Right atrium auricular region (tissue), 2 donors: ENCODE measurements at regions not wholly inside any gene's neighbourhood (a gene's known extent, or its start where the extent isn't known, plus 50 kb on each side); places are given as distances from the start of the nearest gene placed in this dataset.

Source experiments
- DNase-seq: peaks from one replicate; pipeline ENCODE4 v3.0.0-alpha.2; 2019; ENCODE audit warnings: low spot score
- H3K27ac ChIP-seq, 2 donors: fragments of 200-600 bp; sonication (generic); 1 replicate in 1 of 2; 2 replicates in 1 of 2; pipeline ENCODE4 v1.5.1; 2016 to 2019
- H3K27me3 ChIP-seq, 2 donors: fragments of 200-600 bp; sonication (generic); one replicate each; pipeline versions ENCODE4 v1.5.1 to v1.6.0; 2017 to 2019
- H3K36me3 ChIP-seq: fragments of 200-600 bp; sonication (generic); one replicate; pipeline ENCODE4 v1.5.1; 2016
- H3K4me1 ChIP-seq, 2 donors: fragments of 200-600 bp; sonication (generic); one replicate each; pipeline versions ENCODE4 v1.5.1 to v1.6.0; 2017 to 2019
- H3K4me3 ChIP-seq, 2 donors: fragments of 200-600 bp; sonication (generic); 1 replicate in 1 of 2; 2 replicates in 1 of 2; pipeline ENCODE4 v1.5.1; 2017 to 2019; ENCODE audit warnings: mild to moderate bottlenecking in 1 of 2, moderate library complexity in 1 of 2
- H3K9me3 ChIP-seq, 2 donors: fragments of 200-600 bp; sonication (generic); one replicate each; pipeline ENCODE4 v1.5.1; 2019
- CTCF ChIP-seq, 2 donors: fragments of 200-600 bp; sonication (generic); IDR thresholded peaks; one replicate each; pipeline ENCODE4 v1.5.1; 2019; ENCODE audit warnings: antibody characterized with exemption in 2 of 2

DNA sequence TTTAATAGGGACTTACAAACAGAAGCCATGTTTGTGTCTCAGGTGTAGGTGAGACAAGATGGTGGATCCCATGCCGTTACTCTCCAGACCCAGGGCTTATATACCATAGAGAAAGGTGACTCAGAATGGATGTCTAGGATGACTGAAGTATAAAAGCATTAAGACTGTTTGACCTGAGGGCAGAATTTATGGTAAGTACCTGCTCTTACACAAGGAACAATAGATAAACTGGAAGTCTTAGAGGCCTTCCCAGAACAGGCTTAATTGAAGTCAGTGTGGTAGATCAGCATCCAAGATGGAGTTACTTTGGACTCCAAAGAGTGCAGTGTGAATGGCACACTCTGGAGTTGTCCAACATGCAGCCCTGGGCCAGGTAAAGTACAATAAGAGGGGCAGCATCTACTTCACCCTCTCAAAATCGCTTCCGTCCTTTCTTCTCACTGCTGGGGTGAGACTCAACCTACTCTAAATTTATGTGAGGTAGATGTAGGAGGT lies 387.0 kb upstream of the DDI1 start:
- no peaks in the 10 kb centered on the region for H3K27me3 ChIP-seq
- no peak for DNase-seq
- peaks cover 0 to 10% of the 10 kb centered on the region in 2 donors for H3K9me3 ChIP-seq
- no peaks in the 10 kb centered on the region for H3K4me1 ChIP-seq
- TF ChIP-seq CTCF (IDR thresholded peaks at IDR 0.05) = no peak
- H3K4me3 ChIP-seq = no peak overlapping the region
- no peaks in the 10 kb centered on the region for H3K36me3 ChIP-seq
- H3K27ac ChIP-seq = no peak overlapping the region

DNA sequence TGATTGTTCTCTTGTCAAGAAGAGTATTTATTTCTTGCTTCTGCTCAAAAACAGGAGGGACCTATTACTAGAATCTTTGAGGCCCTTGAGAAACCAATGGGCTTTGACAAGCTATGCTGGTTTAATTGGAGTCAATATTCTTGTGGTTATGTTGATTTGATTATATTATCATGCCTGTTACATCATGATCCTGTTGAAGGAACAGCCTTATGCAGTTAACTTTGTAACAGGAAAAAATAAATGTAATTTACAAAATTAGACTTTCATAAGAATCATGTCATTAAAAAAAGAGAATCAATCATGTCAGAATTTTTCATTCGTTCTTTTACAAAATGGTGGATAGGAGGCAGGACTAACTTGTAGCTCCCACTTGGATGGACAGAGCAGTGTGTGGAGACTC lies 386.1 kb upstream of the DDI1 start:
- DNase-seq = no peak
- no peak overlapping the region for H3K4me3 ChIP-seq
- no peak for TF ChIP-seq CTCF (IDR thresholded peaks at IDR 0.05)
- H3K4me1 ChIP-seq = no peaks in the 10 kb centered on the region
- no peak overlapping the region for H3K27ac ChIP-seq
- H3K36me3 ChIP-seq = no peaks in the 10 kb centered on the region
- peaks cover 0 to 10% of the 10 kb centered on the region in 2 donors for H3K9me3 ChIP-seq
- no peaks in the 10 kb centered on the region for H3K27me3 ChIP-seq

DNA sequence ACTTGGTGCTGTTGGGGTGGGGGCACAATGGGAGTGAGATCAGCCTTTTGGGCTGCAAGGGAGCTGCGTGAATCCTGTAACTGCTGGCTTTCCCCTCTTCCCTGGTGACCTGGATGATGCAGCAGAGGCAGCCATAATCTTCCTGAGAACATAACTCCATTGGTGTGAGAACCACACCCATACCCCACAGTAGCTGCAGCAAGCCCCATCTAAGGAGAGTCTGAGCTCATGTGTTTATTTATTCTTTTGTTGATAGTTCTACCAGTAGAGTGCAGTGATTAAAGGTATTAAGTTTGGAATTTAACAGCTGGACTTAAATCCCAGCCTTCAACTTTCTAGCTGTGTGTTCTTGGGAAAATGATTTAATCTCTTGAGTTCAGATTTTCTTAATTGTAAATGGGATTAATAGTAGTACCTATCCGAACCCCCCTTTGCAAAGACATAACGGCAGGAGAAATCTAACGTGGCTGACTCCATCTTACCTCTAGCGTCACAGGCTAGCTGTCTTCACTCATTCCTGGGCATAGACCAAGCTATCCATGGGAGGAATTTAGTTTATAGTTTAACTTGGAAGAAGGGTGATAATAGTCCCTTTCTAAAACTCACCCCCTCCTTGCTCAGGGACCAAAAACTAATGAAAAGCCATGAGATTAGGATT lies 385.0 kb upstream of the DDI1 start:
- Histone ChIP-seq H3K36me3 (no peaks in the 10 kb centered on the region), H3K27me3 (no peaks in the 10 kb centered on the region), H3K4me1 (no peaks in the 10 kb centered on the region), H3K4me3 (no peak overlapping the region), H3K9me3 (peaks cover 0 to 10% of the 10 kb centered on the region in 2 donors), H3K27ac (no peak overlapping the region)
- TF ChIP-seq CTCF (IDR thresholded peaks at IDR 0.05) = no peak
- no peak for DNase-seq

DNA sequence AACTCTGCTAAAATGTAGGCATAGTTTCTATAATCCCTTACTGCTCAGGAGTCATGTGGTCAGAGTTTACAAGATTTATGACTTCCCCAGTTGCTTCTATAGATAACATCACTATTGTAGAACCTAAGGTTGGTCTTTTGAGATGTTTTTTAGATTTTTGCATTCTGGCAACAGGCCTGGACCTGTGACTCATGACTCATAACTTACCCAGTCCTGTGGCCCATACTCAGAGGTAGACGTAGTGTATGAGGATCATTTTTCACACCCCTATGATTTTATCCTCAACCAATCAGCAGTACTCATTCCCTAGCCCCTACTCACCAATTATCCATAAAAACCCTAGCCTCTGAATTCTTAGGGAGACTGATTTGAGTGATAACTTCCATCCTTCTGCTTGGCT lies 384.4 kb upstream of the DDI1 start:
- Histone ChIP-seq H3K9me3 (peaks cover 0 to 10% of the 10 kb centered on the region in 2 donors), H3K4me3 (no peak overlapping the region), H3K4me1 (no peaks in the 10 kb centered on the region), H3K36me3 (no peaks in the 10 kb centered on the region), H3K27me3 (no peaks in the 10 kb centered on the region), H3K27ac (no peak overlapping the region)
- no peak for DNase-seq
- no peak for TF ChIP-seq CTCF (IDR thresholded peaks at IDR 0.05)

DNA sequence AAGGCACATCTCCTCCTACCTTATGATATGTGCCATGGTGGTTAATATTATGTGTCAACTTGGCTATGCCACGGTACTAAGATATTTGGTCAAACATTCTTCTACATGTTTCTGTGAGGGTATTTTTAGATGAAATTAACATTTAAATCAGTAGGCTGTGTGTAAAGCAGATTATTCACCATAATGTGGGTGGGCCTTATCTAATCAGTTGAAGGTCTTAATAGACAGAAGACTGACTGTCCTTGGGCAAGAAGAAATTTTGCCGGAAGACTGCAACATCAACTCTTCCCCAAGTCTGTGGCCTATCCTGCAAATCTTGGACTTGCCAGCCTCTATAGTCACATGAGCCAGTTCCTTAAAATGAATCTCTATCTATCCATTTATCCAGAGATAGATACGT lies 380.1 kb upstream of the DDI1 start:
- no peak overlapping the region for H3K27ac ChIP-seq
- peaks cover 0 to 9% of the 10 kb centered on the region in 2 donors for H3K9me3 ChIP-seq
- H3K4me1 ChIP-seq = no peaks in the 10 kb centered on the region
- no peaks in the 10 kb centered on the region for H3K36me3 ChIP-seq
- TF ChIP-seq CTCF (IDR thresholded peaks at IDR 0.05) = no peak
- H3K27me3 ChIP-seq = no peaks in the 10 kb centered on the region
- no peak for DNase-seq
- no peak overlapping the region for H3K4me3 ChIP-seq

DNA sequence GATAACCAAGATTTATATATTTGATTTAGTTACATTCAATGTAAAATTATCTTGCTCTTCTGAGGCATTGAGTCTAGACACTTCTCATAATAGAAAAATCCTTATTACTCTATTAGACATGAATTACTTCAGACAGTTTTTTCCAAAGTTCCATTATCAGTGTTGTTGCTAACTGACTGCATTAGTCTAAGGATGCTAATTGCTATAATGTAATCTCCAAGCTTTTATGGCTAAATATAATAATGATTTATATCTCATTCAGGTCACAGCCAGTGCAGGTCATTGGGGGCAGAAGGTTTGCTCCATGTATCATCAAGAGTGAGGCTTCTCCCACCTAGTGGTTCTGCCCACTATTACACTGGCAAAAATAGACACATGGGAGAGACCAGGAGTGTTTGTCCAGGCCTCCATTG lies 377.2 kb upstream of the DDI1 start:
- no peaks in the 10 kb centered on the region for H3K27me3 ChIP-seq
- H3K36me3 ChIP-seq = no peaks in the 10 kb centered on the region
- no peak overlapping the region for H3K27ac ChIP-seq
- peak in 1 of 2 donors; percentile 54 for TF ChIP-seq CTCF (IDR thresholded peaks at IDR 0.05)
- H3K9me3 ChIP-seq = no peaks in the 10 kb centered on the region
- no peak overlapping the region for H3K4me3 ChIP-seq
- DNase-seq = no peak
- no peaks in the 10 kb centered on the region for H3K4me1 ChIP-seq
